ENCODE measurements at regions not wholly inside any gene's neighbourhood (a gene's known extent, or its start where the extent isn't known, plus 50 kb on each side); places are given as distances from the start of the nearest gene placed in this dataset.
A peak's percentile ranks its signal among the peaks of the same experiment; 100 is the strongest.

DNA sequence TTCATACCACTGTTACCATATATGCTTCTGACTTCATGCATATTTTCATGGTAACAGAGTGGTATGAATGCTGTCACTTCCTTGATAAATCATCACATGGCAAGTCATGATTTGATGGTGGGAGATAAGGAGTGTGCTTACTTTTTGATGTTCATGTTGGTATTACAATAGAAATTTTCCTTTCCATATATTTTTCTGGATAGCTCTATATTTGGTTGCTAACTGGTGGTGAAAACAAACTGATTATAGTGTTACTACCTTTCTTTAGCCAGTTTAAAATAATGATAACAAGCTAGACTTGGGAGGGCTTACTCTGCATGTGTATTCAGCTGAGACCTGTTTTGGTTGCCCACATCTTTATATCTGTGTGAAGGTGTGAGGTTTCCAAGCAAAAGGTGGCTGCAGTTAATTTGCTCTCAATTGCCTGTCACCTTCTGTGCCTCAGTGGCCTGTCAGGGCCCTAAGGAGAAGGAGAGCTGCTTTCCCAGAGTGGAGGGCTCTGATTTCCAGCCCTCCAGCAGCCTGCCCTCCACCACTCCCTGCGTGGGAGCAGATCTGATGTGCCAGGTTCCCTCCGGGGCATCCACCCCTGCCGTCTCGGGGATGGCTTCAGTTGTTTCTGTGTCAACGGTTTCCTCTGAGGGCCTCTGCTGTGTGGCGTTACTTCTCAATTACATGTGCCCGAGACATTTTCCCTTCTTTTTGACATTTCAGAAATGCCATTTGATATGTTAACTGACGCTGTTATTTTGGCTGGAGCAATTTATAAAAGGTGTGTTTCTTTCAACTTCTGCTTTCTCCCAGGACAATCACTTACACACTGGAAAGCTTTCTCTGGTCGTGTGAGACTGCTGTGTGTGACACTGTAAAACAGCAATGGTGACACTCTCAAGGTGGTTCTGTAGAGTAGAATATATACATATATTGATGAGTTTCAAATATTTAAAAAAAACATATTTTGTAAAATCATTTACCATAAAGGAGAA is 107.7 kb upstream of the KLF6 start:
- FAIRE-seq (no peak), DNase-seq (ENCODE audit: low read depth, low spot score) (no peak)
- Histone ChIP-seq H3K9me3 (ENCODE audit: control insufficient read depth, low read depth, low read length) (no peaks in the 10 kb centered on the region), H3K4me3 (ENCODE audit: control insufficient read depth in 2 of 3, extremely low read depth in 1 of 3, insufficient read depth in 2 of 3, low read depth in 1 of 3, low read length in 3 of 3) (no peak overlapping the region), H4K20me1 (ENCODE audit: control insufficient read depth, extremely low read depth, insufficient read depth, low read length) (no peaks in the 10 kb centered on the region), H2AFZ (ENCODE audit: control insufficient read depth, low read length) (peak overlapping the region; percentile 41), H3K4me2 (ENCODE audit: control insufficient read depth, extremely low read depth, insufficient read depth, low read depth, low read length) (no peak overlapping the region), H3K4me1 (ENCODE audit: control insufficient read depth, extremely low read depth, insufficient read depth, low read length) (peaks cover 49% of the 10 kb centered on the region), H3K9me1 (ENCODE audit: control insufficient read depth, extremely low read depth, insufficient read depth, low read length) (no peaks in the 10 kb centered on the region), H3K9ac (ENCODE audit: control insufficient read depth, extremely low read depth, insufficient read depth, low read length) (no peak overlapping the region), H3K27me3 (ENCODE audit: control insufficient read depth, extremely low read depth, insufficient read depth, low read length) (no peaks in the 10 kb centered on the region), H3K27ac (ENCODE audit: control insufficient read depth, insufficient read depth, low read length) (peak overlapping the region; percentile 44), H3K79me2 (ENCODE audit: control insufficient read depth, insufficient read depth, low read length) (no peaks in the 10 kb centered on the region), H3K36me3 (ENCODE audit: control insufficient read depth in 2 of 2, extremely low read depth in 1 of 2, insufficient read depth in 2 of 2, low read length in 2 of 2) (no peaks in the 10 kb centered on the region)
- no peak for TF ChIP-seq EZH2 (IDR thresholded peaks at IDR 0.05; ENCODE audit: low read length)
- TF ChIP-seq, protein P1, sequence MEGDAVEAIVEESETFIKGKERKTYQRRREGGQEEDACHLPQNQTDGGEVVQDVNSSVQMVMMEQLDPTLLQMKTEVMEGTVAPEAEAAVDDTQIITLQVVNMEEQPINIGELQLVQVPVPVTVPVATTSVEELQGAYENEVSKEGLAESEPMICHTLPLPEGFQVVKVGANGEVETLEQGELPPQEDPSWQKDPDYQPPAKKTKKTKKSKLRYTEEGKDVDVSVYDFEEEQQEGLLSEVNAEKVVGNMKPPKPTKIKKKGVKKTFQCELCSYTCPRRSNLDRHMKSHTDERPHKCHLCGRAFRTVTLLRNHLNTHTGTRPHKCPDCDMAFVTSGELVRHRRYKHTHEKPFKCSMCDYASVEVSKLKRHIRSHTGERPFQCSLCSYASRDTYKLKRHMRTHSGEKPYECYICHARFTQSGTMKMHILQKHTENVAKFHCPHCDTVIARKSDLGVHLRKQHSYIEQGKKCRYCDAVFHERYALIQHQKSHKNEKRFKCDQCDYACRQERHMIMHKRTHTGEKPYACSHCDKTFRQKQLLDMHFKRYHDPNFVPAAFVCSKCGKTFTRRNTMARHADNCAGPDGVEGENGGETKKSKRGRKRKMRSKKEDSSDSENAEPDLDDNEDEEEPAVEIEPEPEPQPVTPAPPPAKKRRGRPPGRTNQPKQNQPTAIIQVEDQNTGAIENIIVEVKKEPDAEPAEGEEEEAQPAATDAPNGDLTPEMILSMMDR (optimal IDR thresholded peaks at IDR 0.05 in 1 of 3, IDR thresholded peaks at IDR 0.05 in 1 of 3, conservative IDR thresholded peaks at IDR 0.05 in 1 of 3; ENCODE audit: extremely low read depth in 1 of 3, insufficient read depth in 2 of 3, low read length in 3 of 3), result no peak
- dilution Hi-C loops (cut with MboI; ENCODE audit: extremely low pct_ligation_motif_present, low sequenced_read_pairs), result no loop called here

- dilution Hi-C loops (cut with MboI; ENCODE audit: extremely low pct_ligation_motif_present, low sequenced_read_pairs), result no loop called here
- peaks cover 50% of the 10 kb centered on the region for H3K4me1 ChIP-seq (ENCODE audit: control insufficient read depth, extremely low read depth, insufficient read depth, low read length)
- FAIRE-seq, result no peak
Measured at GRCh38 chr10:3891396-3891795, 106.4 kb upstream of the KLF6 start.

More at GRCh38 chr10:3891396-3891795, 106.4 kb upstream of the KLF6 start:
- no peak overlapping the region for H3K9ac ChIP-seq (ENCODE audit: control insufficient read depth, extremely low read depth, insufficient read depth, low read length)
- H3K9me1 ChIP-seq (ENCODE audit: control insufficient read depth, extremely low read depth, insufficient read depth, low read length), result no peaks in the 10 kb centered on the region
- no peaks in the 10 kb centered on the region for H3K79me2 ChIP-seq (ENCODE audit: control insufficient read depth, insufficient read depth, low read length)
- no peak overlapping the region for H3K4me3 ChIP-seq (ENCODE audit: control insufficient read depth in 2 of 3, extremely low read depth in 1 of 3, insufficient read depth in 2 of 3, low read depth in 1 of 3, low read length in 3 of 3)
- no peaks in the 10 kb centered on the region for H3K27me3 ChIP-seq (ENCODE audit: control insufficient read depth, extremely low read depth, insufficient read depth, low read length)
- TF ChIP-seq, protein P1 (optimal IDR thresholded peaks at IDR 0.05 in 1 of 3, IDR thresholded peaks at IDR 0.05 in 1 of 3, conservative IDR thresholded peaks at IDR 0.05 in 1 of 3; ENCODE audit: extremely low read depth in 1 of 3, insufficient read depth in 2 of 3, low read length in 3 of 3), result no peak
- TF ChIP-seq EZH2 (IDR thresholded peaks at IDR 0.05; ENCODE audit: low read length), result no peak
- H3K9me3 ChIP-seq (ENCODE audit: control insufficient read depth, low read depth, low read length), result no peaks in the 10 kb centered on the region
- no peak overlapping the region for H3K4me2 ChIP-seq (ENCODE audit: control insufficient read depth, extremely low read depth, insufficient read depth, low read depth, low read length)
- no peak for DNase-seq (ENCODE audit: low read depth, low spot score)
- no peaks in the 10 kb centered on the region for H4K20me1 ChIP-seq (ENCODE audit: control insufficient read depth, extremely low read depth, insufficient read depth, low read length)
- H3K36me3 ChIP-seq (ENCODE audit: control insufficient read depth in 2 of 2, extremely low read depth in 1 of 2, insufficient read depth in 2 of 2, low read length in 2 of 2), result no peaks in the 10 kb centered on the region
- no peak overlapping the region for H3K27ac ChIP-seq (ENCODE audit: control insufficient read depth, insufficient read depth, low read length)
- H2AFZ ChIP-seq (ENCODE audit: control insufficient read depth, low read length), result no peak overlapping the region

Measured in keratinocyte (primary cell).